GM23248 (cell line): ENCODE measurements at regions not wholly inside any gene's neighbourhood (a gene's known extent, or its start where the extent isn't known, plus 50 kb on each side); places are given as distances from the start of the nearest gene placed in this dataset.

Experiments used
- EZH2 ChIP-seq: fragments of 200-600 bp; sonication (generic); IDR thresholded peaks from 2 replicates; pipeline ENCODE4 v1.6.1; 2018; ENCODE audit warnings: antibody characterized with exemption, mild to moderate bottlenecking; ENCODE audit not compliant: insufficient read depth, poor library complexity, severe bottlenecking
- EZH2phosphoT487 ChIP-seq: fragments of 200-600 bp; sonication (generic); IDR thresholded peaks from 2 replicates; pipeline ENCODE4 v1.6.1; 2018; ENCODE audit warnings: antibody characterized with exemption, moderate library complexity, mild to moderate bottlenecking, low read depth; ENCODE audit not compliant: insufficient read depth

- TF ChIP-seq EZH2 (no peak), EZH2phosphoT487 (no peak)
Observed at GRCh38 chr17:70879401-70879800, 710.1 kb downstream of the KCNJ2 start.
